RWPE2 (cell line): ENCODE measurements at regions not wholly inside any gene's neighbourhood (a gene's known extent, or its start where the extent isn't known, plus 50 kb on each side); places are given as distances from the start of the nearest gene placed in this dataset.

Source experiments
- ATAC-seq: fragments of 200-7000 bp; cut with Tn5 transposase; 3 replicates; pipeline ENCODE4 v1.9.1; 2021; ENCODE audit warnings: low read depth
- DNase-seq: peaks from one replicate; pipeline ENCODE4 v3.0.0-alpha.2; 2020; ENCODE audit warnings: low spot score
- H3K27ac ChIP-seq: fragments of 450-650 bp; 2 replicates; pipeline ENCODE4 v1.5.1; 2017; ENCODE audit warnings: mild to moderate bottlenecking; ENCODE audit not compliant: poor library complexity, severe bottlenecking
- H3K27me3 ChIP-seq: fragments of 250-450 bp; sonication (Bioruptor Pico); 2 replicates; pipeline ENCODE4 v1.5.1; 2021; ENCODE audit warnings: mild to moderate bottlenecking, moderate library complexity; ENCODE audit not compliant: insufficient read depth, poor library complexity, severe bottlenecking
- H3K36me3 ChIP-seq: fragments of 250-450 bp; sonication (Bioruptor Pico); 2 replicates; pipeline ENCODE4 v1.5.1; 2020; ENCODE audit warnings: low read depth, mild to moderate bottlenecking, moderate library complexity
- H3K4me1 ChIP-seq: fragments of 250-450 bp; sonication (Bioruptor Pico); 2 replicates; pipeline ENCODE4 v1.5.1; 2021; ENCODE audit warnings: mild to moderate bottlenecking, moderate library complexity; ENCODE audit not compliant: insufficient read depth, poor library complexity, severe bottlenecking
- H3K4me3 ChIP-seq: fragments of 250-450 bp; sonication (Bioruptor Pico); 2 replicates; pipeline ENCODE4 v1.5.1; 2021; ENCODE audit warnings: mild to moderate bottlenecking, moderate library complexity; ENCODE audit not compliant: severe bottlenecking
- H3K9me3 ChIP-seq: fragments of 250-450 bp; sonication (Bioruptor Pico); 2 replicates; pipeline ENCODE4 v1.5.1; 2021; ENCODE audit warnings: mild to moderate bottlenecking, moderate library complexity; ENCODE audit not compliant: severe bottlenecking
- CTCF ChIP-seq: fragments of 450-650 bp; IDR thresholded peaks from one replicate; pipeline ENCODE4 v1.5.1; 2017; ENCODE audit warnings: mild to moderate bottlenecking, moderate library complexity; ENCODE audit not compliant: poor library complexity, severe bottlenecking

- peak; percentile 69; the same call in 2 of the 3 replicates for ATAC-seq
- Histone ChIP-seq H3K9me3 (no peaks in the 10 kb centered on the region), H3K27me3 (no peaks in the 10 kb centered on the region), H3K4me3 (no peak overlapping the region), H3K27ac (no peak overlapping the region), H3K36me3 (no peaks in the 10 kb centered on the region), H3K4me1 (no peaks in the 10 kb centered on the region)
- TF ChIP-seq CTCF = no peak
- DNase-seq = no peak
Measured at GRCh38 chr16:59783191-59783590, 1049.1 kb upstream of the GOT2 start.

- no peak for ATAC-seq
- no peaks in the 10 kb centered on the region for H3K9me3 ChIP-seq
- H3K27me3 ChIP-seq = no peaks in the 10 kb centered on the region
- DNase-seq = no peak
- no peaks in the 10 kb centered on the region for H3K4me1 ChIP-seq
- H3K36me3 ChIP-seq = no peaks in the 10 kb centered on the region
- H3K4me3 ChIP-seq = no peak overlapping the region
- H3K27ac ChIP-seq = no peak overlapping the region
- no peak for TF ChIP-seq CTCF
Measured at GRCh38 chr16:59773330-59773729, 1039.2 kb upstream of the GOT2 start.

GRCh38 chr16:59759296-59759695, 1025.2 kb upstream of the GOT2 start:
- no peaks in the 10 kb centered on the region for H3K27me3 ChIP-seq
- H3K27ac ChIP-seq = no peak overlapping the region
- H3K36me3 ChIP-seq = no peaks in the 10 kb centered on the region
- no peaks in the 10 kb centered on the region for H3K4me1 ChIP-seq
- H3K9me3 ChIP-seq = no peaks in the 10 kb centered on the region
- TF ChIP-seq CTCF = no peak
- ATAC-seq = no peak
- DNase-seq = no peak
- H3K4me3 ChIP-seq = no peak overlapping the region

- H3K36me3 ChIP-seq = no peaks in the 10 kb centered on the region
- ATAC-seq = peak; percentile 93
- H3K27me3 ChIP-seq = no peaks in the 10 kb centered on the region
Measured at GRCh38 chr16:59758848-59759247, 1024.7 kb upstream of the GOT2 start.

More at GRCh38 chr16:59758848-59759247, 1024.7 kb upstream of the GOT2 start:
- no peak for TF ChIP-seq CTCF
- no peak for DNase-seq
- Histone ChIP-seq H3K4me3 (no peak overlapping the region), H3K9me3 (no peaks in the 10 kb centered on the region), H3K4me1 (no peaks in the 10 kb centered on the region), H3K27ac (no peak overlapping the region)
